Cardiac muscle cell (in vitro differentiated cells and primary cell): ENCODE measurements at regions not wholly inside any gene's neighbourhood (a gene's known extent, or its start where the extent isn't known, plus 50 kb on each side); places are given as distances from the start of the nearest gene placed in this dataset.
A peak's percentile ranks its signal among the peaks of the same experiment; 100 is the strongest.

ENCODE experiments used
- DNase-seq, 2 donors: peaks; one replicate each; pipeline versions ENCODE4 v3.0.0 to v3.0.0-alpha.2; 2010 to 2017; ENCODE audit warnings: low read depth in 1 of 2, low spot score in 1 of 2
- H3K27ac ChIP-seq: fragments of 200-600 bp; sonication (generic); 2 replicates; pipeline ENCODE4 v1.5.1; 2016
- H3K27me3 ChIP-seq: fragments of 200-600 bp; sonication (generic); 2 replicates; pipeline ENCODE4 v1.6.0; 2016; ENCODE audit warnings: control low read depth
- H3K36me3 ChIP-seq: fragments of 200-600 bp; sonication (generic); 2 replicates; pipeline ENCODE4 v1.5.1; 2016; ENCODE audit warnings: control low read depth
- H3K4me1 ChIP-seq: fragments of 200-600 bp; sonication (generic); 2 replicates; pipeline ENCODE4 v1.8.1; 2017; ENCODE audit warnings: low read depth, mild to moderate bottlenecking, mixed run types
- H3K4me3 ChIP-seq: fragments of 200-600 bp; sonication (generic); 2 replicates; pipeline ENCODE4 v1.5.1; 2016; ENCODE audit warnings: mild to moderate bottlenecking
- H3K9me3 ChIP-seq: fragments of 200-600 bp; sonication (generic); 2 replicates; pipeline ENCODE4 v1.5.1; 2017; ENCODE audit warnings: low read depth, mild to moderate bottlenecking, control low read depth
- TF ChIP-seq, protein P1 (sequence below): IDR thresholded peaks from 2 replicates; pipeline ENCODE4 v1.5.1; 2012; ENCODE audit warnings: low read depth, mild to moderate bottlenecking, low read length

DNA sequence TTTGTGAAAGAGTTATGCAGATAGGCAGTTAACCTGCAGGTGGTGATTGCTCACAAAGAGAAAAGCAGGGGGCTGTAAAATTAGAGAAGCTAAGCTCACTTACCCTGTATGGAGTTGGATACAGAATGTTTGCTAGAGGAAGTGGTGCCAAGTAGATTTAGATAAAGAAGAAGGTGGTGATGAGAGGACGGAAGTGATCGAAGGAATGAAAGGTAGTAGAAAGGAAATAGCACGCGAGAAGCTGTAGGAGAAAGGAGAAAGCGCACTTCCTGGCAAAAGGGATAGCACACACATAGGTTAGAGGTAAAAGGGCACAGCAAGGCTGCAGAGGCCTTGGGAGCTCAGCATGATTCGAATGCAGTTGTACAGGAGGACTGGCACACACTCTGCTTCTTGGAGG lies 87.3 kb upstream of the CTSC start:
- H3K9me3 ChIP-seq: no peaks in the 10 kb centered on the region
- H3K4me1 ChIP-seq: no peaks in the 10 kb centered on the region
- no peak for DNase-seq
- TF ChIP-seq, protein P1, sequence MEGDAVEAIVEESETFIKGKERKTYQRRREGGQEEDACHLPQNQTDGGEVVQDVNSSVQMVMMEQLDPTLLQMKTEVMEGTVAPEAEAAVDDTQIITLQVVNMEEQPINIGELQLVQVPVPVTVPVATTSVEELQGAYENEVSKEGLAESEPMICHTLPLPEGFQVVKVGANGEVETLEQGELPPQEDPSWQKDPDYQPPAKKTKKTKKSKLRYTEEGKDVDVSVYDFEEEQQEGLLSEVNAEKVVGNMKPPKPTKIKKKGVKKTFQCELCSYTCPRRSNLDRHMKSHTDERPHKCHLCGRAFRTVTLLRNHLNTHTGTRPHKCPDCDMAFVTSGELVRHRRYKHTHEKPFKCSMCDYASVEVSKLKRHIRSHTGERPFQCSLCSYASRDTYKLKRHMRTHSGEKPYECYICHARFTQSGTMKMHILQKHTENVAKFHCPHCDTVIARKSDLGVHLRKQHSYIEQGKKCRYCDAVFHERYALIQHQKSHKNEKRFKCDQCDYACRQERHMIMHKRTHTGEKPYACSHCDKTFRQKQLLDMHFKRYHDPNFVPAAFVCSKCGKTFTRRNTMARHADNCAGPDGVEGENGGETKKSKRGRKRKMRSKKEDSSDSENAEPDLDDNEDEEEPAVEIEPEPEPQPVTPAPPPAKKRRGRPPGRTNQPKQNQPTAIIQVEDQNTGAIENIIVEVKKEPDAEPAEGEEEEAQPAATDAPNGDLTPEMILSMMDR: no peak
- no peaks in the 10 kb centered on the region for H3K27me3 ChIP-seq
- no peak overlapping the region for H3K4me3 ChIP-seq
- H3K36me3 ChIP-seq: no peaks in the 10 kb centered on the region
- H3K27ac ChIP-seq: no peak overlapping the region

DNA sequence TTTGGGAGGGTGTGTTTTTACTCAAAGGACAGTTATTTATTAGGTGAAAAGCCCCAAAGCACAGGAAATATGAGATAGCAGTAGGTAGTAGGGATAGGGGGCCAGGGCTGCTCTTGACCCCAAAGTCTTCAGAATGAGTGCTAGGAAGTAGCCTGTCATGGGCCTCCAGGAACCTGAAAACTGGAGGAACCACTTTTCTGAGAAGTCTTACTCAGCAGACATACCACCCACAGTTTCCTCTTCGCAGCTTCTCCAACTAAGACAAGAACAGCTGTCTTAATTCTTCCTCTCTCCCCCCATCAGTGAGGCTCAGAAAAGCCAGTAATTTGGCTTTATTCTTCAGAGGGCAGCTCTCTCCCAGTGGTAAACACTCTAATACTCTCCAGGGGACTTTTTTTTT lies 84.0 kb upstream of the CTSC start:
- H3K27ac ChIP-seq: no peak overlapping the region
- H3K4me3 ChIP-seq: no peak overlapping the region
- H3K4me1 ChIP-seq: no peaks in the 10 kb centered on the region
- TF ChIP-seq, protein P1: no peak
- H3K36me3 ChIP-seq: no peaks in the 10 kb centered on the region
- H3K27me3 ChIP-seq: no peaks in the 10 kb centered on the region
- H3K9me3 ChIP-seq: no peaks in the 10 kb centered on the region
- DNase-seq: peak in 1 of 2 donors; percentile 66

DNA sequence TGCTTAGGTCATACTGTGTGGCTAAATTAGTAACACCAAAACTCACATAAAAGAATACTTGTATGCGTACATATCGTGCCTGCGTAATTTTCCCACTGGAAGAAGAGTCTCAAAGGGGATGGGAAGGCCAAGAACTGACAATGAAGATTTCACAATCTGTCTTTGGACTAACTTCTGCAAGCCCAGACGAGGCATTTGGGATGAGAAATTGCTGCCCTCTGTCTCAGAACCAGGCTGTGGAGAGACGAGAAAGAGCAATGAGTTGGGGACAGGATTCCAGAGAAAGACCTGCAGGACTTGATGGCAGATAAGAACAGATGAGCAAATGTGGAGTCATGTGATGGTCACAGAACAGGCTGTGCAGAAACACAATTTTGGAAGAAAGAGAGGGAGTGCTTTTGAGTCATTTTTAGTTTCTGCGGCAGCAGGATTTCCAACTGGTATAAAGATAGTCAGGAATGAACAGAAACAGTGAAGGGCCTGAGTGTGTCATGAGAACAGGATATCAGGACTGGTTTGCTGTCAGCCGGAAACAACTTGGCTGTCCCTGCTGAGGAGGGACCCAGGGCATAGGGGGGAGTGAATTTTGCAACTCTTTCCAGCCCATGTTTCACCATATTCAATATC lies 82.7 kb upstream of the CTSC start:
- Histone ChIP-seq H3K9me3 (no peaks in the 10 kb centered on the region), H3K4me1 (no peaks in the 10 kb centered on the region), H3K4me3 (no peak overlapping the region), H3K27ac (no peak overlapping the region), H3K27me3 (no peaks in the 10 kb centered on the region), H3K36me3 (no peaks in the 10 kb centered on the region)
- TF ChIP-seq, protein P1: no peak
- DNase-seq: peak in 1 of 2 donors; percentile 78

DNA sequence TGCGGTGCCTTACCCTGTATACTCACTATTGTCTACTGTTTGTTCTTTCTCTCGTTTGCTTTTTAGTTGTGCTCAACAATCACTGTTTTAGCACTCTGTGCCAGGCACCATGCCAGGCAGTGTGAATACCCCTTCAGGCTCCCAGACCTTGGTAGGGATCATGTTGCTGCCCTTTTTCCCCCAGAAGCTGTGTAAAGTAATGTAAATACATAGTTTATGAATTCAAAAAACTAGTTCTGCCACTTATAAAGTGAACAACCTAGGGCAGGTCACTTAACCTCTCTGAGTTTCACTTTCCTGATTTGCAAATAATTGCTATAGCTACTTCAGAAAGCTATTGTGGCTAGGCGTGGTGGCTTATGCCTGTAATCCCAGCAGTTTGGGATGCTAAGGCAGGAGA lies 81.0 kb upstream of the CTSC start:
- TF ChIP-seq, protein P1: no peak
- Histone ChIP-seq H3K9me3 (no peaks in the 10 kb centered on the region), H3K4me3 (no peak overlapping the region), H3K36me3 (no peaks in the 10 kb centered on the region), H3K27ac (no peak overlapping the region), H3K4me1 (peaks cover 9% of the 10 kb centered on the region), H3K27me3 (no peaks in the 10 kb centered on the region)
- no peak for DNase-seq

DNA sequence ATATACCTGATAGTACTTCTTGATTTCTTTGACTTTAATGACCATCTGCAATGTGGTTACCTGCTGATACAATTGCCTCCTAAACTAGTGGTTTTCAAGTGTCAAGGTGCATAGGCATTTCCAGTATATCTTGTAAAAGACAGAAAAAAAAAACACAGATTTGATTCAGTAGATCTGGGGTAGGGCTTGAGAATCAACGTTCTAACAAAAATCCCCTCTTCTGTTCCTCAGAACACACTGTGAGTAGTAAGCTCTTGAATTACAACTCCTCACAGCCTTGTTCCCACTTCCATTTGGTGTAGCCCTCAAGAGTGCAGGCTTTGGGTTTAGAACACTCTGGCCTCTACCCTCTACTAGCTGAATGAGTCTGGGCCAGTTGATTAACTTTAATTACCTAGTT lies 78.0 kb upstream of the CTSC start:
- Histone ChIP-seq H3K4me1 (peaks cover 9% of the 10 kb centered on the region), H3K27ac (no peak overlapping the region), H3K36me3 (no peaks in the 10 kb centered on the region), H3K27me3 (no peaks in the 10 kb centered on the region), H3K9me3 (no peaks in the 10 kb centered on the region), H3K4me3 (no peak overlapping the region)
- no peak for DNase-seq
- TF ChIP-seq, protein P1: no peak
